ENCODE measurements at regions not wholly inside any gene's neighbourhood (a gene's known extent, or its start where the extent isn't known, plus 50 kb on each side); places are given as distances from the start of the nearest gene placed in this dataset.

- Histone ChIP-seq H3K27me3 (no peaks in the 10 kb centered on the region), H3K36me3 (no peaks in the 10 kb centered on the region)
Measured at GRCh38 chr12:127278351-127278750, 988.6 kb upstream of the TMEM132C start.

DNA sequence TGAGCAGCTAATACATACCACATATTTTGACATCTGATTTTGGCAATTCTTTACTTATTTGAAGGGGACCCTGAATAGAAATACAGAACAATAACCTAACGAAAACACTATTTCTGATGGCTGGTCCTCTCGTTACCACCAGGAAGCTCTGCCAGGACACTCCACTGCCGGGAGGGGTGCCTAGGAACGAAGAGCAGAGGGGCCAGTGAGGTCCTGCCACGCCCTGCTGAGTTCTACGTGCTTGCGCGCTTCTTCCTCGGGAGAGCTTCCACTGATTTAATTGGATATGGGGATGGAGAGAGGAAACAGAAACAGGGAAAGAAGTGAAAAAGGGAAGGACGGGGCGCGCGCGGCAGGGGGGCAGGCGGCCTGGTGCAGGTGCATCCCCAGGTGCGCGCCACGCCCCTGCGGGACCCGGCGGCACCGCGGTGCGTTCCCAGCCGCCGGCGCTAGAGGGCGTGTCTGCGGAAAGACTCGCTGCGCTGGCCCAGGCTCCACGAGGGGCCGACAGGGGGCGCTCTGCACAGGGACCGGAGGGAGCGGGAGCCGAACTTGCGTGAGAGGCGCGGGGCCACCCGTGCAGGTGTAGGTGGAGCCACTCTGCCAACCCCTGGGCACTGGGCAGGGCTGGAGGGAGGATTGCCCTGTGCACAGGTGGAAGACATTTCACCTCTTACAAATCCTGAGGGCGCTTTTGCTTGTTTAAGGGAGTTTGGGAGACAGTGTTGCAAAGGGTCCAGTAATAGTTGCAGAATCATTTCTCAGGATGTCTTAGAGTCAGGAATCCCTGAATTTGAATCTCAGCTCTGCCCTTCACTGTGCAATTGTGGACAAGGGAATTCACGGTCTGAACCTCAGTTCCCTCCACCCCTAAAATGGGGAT is 986.3 kb upstream of the TMEM132C start:
- Histone ChIP-seq H3K27me3 (no peaks in the 10 kb centered on the region), H3K27ac (no peak overlapping the region), H3K4me3 (no peak overlapping the region), H3K9ac (no peak overlapping the region), H4K20me1 (no peaks in the 10 kb centered on the region), H3K36me3 (no peaks in the 10 kb centered on the region), H3K9me3 (0 out of 2 replicates have a peak, but pooled peaks cover 5% of the 10 kb centered on the region), H3K4me1 (peaks cover 10% of the 10 kb centered on the region), H3K4me2 (no peak overlapping the region)
- TF ChIP-seq Cebpa-rat (IDR thresholded peaks at IDR 0.05) = no peak

More at GRCh38 chr12:127278351-127278750, 988.6 kb upstream of the TMEM132C start:
- H3K4me3 ChIP-seq = no peak overlapping the region
- peak overlapping the region; percentile 30 for H3K4me2 ChIP-seq
- no peak overlapping the region for H3K9ac ChIP-seq
- peaks cover 10% of the 10 kb centered on the region for H3K4me1 ChIP-seq
- H3K27ac ChIP-seq = no peak overlapping the region
- 0 out of 2 replicates have a peak, but pooled peaks cover 5% of the 10 kb centered on the region for H3K9me3 ChIP-seq
- no peak for TF ChIP-seq Cebpa-rat (IDR thresholded peaks at IDR 0.05)
- H4K20me1 ChIP-seq = no peaks in the 10 kb centered on the region

DNA sequence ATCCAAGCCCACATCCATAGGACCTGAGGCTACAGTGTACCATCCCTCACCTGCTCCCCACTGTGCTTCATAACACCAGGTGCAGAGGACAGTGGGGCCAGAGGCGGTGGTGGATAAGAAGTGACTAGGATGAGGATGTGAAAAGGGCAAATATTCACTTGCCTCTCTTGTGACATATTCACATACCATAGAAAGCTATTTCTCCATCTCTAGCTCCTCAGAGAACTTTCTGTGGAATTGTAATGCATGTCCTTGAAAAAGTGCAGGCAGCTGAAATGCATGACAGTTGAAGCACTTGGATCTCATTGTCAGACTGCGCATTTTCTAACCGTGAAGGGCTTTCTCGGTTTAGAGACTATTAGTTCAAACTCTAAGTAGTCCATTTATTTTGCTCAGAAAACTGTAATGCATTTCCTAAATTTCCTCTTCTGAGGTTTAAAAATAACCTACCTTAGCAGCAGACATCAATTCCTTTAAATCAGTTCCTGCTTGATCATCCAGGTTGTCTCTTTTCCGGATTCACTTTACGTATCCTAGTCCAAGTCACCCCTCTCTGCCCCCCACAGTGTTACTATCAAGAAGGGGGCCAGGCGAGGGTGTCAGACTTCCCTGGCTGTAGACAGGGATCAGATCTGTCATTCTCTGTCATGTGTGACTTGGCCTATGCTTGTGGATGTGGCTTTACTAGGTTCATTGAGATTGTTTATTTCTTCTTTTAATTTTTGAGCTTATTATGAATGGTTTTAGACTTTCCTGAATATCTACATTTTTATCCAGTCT is 984.0 kb upstream of the TMEM132C start:
- H3K27me3 ChIP-seq = no peaks in the 10 kb centered on the region
- H3K9ac ChIP-seq = no peak overlapping the region
- H3K4me3 ChIP-seq = no peak overlapping the region
- peaks cover 6% of the 10 kb centered on the region for H3K4me1 ChIP-seq
- TF ChIP-seq Cebpa-rat (IDR thresholded peaks at IDR 0.05) = no peak
- no peak overlapping the region for H3K4me2 ChIP-seq
- H3K27ac ChIP-seq = no peak overlapping the region
- no peaks in the 10 kb centered on the region for H3K36me3 ChIP-seq
- H4K20me1 ChIP-seq = no peaks in the 10 kb centered on the region
- H3K9me3 ChIP-seq = 0 out of 2 replicates have a peak, but pooled peaks cover 5% of the 10 kb centered on the region

GRCh38 chr12:127284021-127284420 is 982.9 kb upstream of the TMEM132C start:
- no peak for TF ChIP-seq Cebpa-rat (IDR thresholded peaks at IDR 0.05)
- Histone ChIP-seq H3K4me3 (no peak overlapping the region), H3K27ac (no peak overlapping the region)

GRCh38 chr12:127284870-127285431 is 982.0 kb upstream of the TMEM132C start:
- no peaks in the 10 kb centered on the region for H3K27me3 ChIP-seq
- no peak overlapping the region for H3K4me3 ChIP-seq
- H3K9ac ChIP-seq = no peak overlapping the region
- no peak overlapping the region for H3K4me2 ChIP-seq
- H4K20me1 ChIP-seq = no peaks in the 10 kb centered on the region
- no peak overlapping the region for H3K27ac ChIP-seq
- no peak for TF ChIP-seq Cebpa-rat (IDR thresholded peaks at IDR 0.05)
- no peaks in the 10 kb centered on the region for H3K36me3 ChIP-seq
- H3K9me3 ChIP-seq = 0 out of 2 replicates have a peak, but pooled peaks cover 5% of the 10 kb centered on the region
- H3K4me1 ChIP-seq = no peaks in the 10 kb centered on the region

More at GRCh38 chr12:127284021-127284420, 982.9 kb upstream of the TMEM132C start:
- Histone ChIP-seq H4K20me1 (no peaks in the 10 kb centered on the region), H3K9me3 (0 out of 2 replicates have a peak, but pooled peaks cover 5% of the 10 kb centered on the region), H3K4me2 (no peak overlapping the region), H3K36me3 (no peaks in the 10 kb centered on the region), H3K27me3 (no peaks in the 10 kb centered on the region), H3K4me1 (no peaks in the 10 kb centered on the region), H3K9ac (no peak overlapping the region)

DNA sequence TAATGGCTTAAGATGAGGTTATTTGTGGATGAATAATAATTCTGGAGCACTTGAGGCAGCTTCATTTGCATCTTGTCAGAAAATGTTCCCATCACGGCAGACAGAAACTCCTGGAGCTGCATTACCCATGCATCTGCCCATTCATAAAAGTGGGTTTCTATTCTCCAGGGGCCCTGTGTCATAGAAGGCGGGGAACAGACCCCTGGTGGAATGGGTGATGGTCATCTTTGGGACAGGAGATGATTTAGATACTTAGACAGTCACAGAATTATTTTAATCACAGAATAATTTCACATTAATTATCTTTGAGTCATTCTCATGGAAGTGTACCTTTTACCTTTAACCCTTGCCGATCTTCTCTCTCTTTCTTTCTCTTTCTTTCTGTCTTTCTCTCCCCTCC is 980.7 kb upstream of the TMEM132C start:
- Histone ChIP-seq H3K36me3 (no peaks in the 10 kb centered on the region), H3K9me3 (no peaks in the 10 kb centered on the region), H4K20me1 (no peaks in the 10 kb centered on the region), H3K4me1 (no peaks in the 10 kb centered on the region), H3K4me2 (no peak overlapping the region), H3K4me3 (no peak overlapping the region), H3K9ac (no peak overlapping the region), H3K27me3 (no peaks in the 10 kb centered on the region), H3K27ac (no peak overlapping the region)
- TF ChIP-seq Cebpa-rat (IDR thresholded peaks at IDR 0.05) = no peak

DNA sequence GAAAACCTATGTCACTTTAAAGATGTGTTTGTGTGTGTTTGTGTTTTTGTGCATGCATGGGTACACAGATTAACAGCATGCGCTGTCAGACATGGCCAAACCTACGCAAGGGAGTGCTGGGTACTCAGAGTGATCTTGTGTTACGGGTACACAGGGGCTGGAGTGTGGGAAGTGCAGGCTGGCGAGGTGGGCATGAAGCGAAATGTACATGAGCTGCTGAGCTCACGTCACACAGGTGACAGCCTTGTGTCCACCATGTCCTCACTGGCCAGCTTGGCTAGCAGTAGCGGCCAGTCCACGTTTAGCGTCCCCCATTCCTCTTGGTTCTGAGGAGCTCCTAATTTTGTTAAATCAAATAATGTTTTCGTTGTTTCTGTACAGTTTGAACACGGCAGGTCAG is 979.7 kb upstream of the TMEM132C start:
- TF ChIP-seq Cebpa-rat (IDR thresholded peaks at IDR 0.05) = no peak
- Histone ChIP-seq H3K27me3 (no peaks in the 10 kb centered on the region), H3K4me3 (no peak overlapping the region), H3K4me1 (no peaks in the 10 kb centered on the region), H4K20me1 (no peaks in the 10 kb centered on the region), H3K4me2 (no peak overlapping the region), H3K9ac (no peak overlapping the region), H3K9me3 (no peaks in the 10 kb centered on the region), H3K27ac (no peak overlapping the region), H3K36me3 (no peaks in the 10 kb centered on the region)

DNA sequence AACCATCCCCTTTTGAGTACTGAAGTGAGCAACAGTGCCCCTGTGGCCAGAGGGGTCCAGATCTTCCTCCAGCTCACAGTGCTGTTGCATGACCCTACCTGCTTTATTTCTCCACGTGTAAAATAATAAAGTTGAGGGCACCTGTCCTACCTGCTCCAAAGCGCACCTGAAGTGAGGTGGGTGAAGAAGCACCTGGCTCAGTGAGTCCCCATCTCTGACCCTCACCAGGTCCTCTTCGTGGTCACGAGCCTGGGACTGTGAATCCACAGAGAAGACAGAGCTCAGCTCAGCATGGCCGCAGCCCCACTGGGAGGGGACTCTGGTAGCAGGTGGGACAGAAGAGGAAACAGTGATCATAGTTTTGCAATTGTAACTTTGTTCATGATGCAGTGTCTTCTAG is 976.7 kb upstream of the TMEM132C start:
- H3K27me3 ChIP-seq = no peaks in the 10 kb centered on the region
- H3K36me3 ChIP-seq = no peaks in the 10 kb centered on the region
- no peak overlapping the region for H3K4me2 ChIP-seq
- no peak overlapping the region for H3K4me3 ChIP-seq
- no peak overlapping the region for H3K9ac ChIP-seq
- H4K20me1 ChIP-seq = no peaks in the 10 kb centered on the region
- no peak overlapping the region for H3K27ac ChIP-seq
- H3K4me1 ChIP-seq = no peaks in the 10 kb centered on the region
- TF ChIP-seq Cebpa-rat (IDR thresholded peaks at IDR 0.05) = no peak
- H3K9me3 ChIP-seq = no peaks in the 10 kb centered on the region

GRCh38 chr12:127292736-127293135 is 974.2 kb upstream of the TMEM132C start:
- Histone ChIP-seq H3K27me3 (no peaks in the 10 kb centered on the region), H3K27ac (no peak overlapping the region)

More at GRCh38 chr12:127292736-127293135, 974.2 kb upstream of the TMEM132C start:
- H3K4me2 ChIP-seq = no peak overlapping the region
- H3K4me3 ChIP-seq = no peak overlapping the region
- H3K9me3 ChIP-seq = no peaks in the 10 kb centered on the region
- no peaks in the 10 kb centered on the region for H3K4me1 ChIP-seq
- H4K20me1 ChIP-seq = no peaks in the 10 kb centered on the region
- no peak for TF ChIP-seq Cebpa-rat (IDR thresholded peaks at IDR 0.05)
- no peaks in the 10 kb centered on the region for H3K36me3 ChIP-seq
- H3K9ac ChIP-seq = no peak overlapping the region
